ENCODE measurements at regions not wholly inside any gene's neighbourhood (a gene's known extent, or its start where the extent isn't known, plus 50 kb on each side); places are given as distances from the start of the nearest gene placed in this dataset.

DNA sequence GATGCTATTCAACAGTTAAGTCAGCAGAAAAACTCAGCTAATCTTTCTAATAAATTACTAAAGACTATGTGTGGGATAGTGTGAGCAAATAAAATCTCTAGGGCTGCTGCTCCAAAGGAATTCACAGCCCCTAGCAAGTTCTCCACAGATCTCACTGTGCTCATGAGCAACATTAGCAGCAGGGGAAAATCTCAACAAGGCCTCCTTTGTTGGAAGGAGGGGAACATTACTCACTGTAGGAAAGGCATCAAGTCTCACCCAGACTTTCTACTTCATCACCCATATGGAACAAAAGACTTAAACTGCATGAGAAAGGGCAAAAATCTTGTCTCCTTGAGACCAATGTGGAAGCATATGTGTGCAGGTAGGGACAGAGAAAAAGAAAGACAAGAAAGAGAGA is 726.4 kb upstream of the SLC35B3 start:
- Histone ChIP-seq H3K9ac (ENCODE audit: low read length) (no peak overlapping the region), H3K4me1 (ENCODE audit: control insufficient read depth, low read depth, low read length) (no peaks in the 10 kb centered on the region), H3K27ac (ENCODE audit: low read length) (no peak overlapping the region), H3K4me3 (ENCODE audit: low read length) (no peak overlapping the region), H3K36me3 (ENCODE audit: control insufficient read depth, low read depth, low read length) (no peaks in the 10 kb centered on the region), H3K9me3 (ENCODE audit: control insufficient read depth, low read depth, low read length) (no peaks in the 10 kb centered on the region), H3K27me3 (ENCODE audit: control insufficient read depth, insufficient read depth, low read length) (no peaks in the 10 kb centered on the region)

- no peaks in the 10 kb centered on the region for H3K27me3 ChIP-seq (ENCODE audit: control insufficient read depth, insufficient read depth, low read length)
- no peak overlapping the region for H3K4me3 ChIP-seq (ENCODE audit: low read length)
- no peak overlapping the region for H3K27ac ChIP-seq (ENCODE audit: low read length)
- no peak overlapping the region for H3K9ac ChIP-seq (ENCODE audit: low read length)
- no peaks in the 10 kb centered on the region for H3K9me3 ChIP-seq (ENCODE audit: control insufficient read depth, low read depth, low read length)
- no peaks in the 10 kb centered on the region for H3K4me1 ChIP-seq (ENCODE audit: control insufficient read depth, low read depth, low read length)
- H3K36me3 ChIP-seq (ENCODE audit: control insufficient read depth, low read depth, low read length) = no peaks in the 10 kb centered on the region
These were observed 723.7 kb upstream of the SLC35B3 start for GRCh38 chr6:9159051-9159450.

- no peaks in the 10 kb centered on the region for H3K9me3 ChIP-seq (ENCODE audit: control insufficient read depth, low read depth, low read length)
- H3K36me3 ChIP-seq (ENCODE audit: control insufficient read depth, low read depth, low read length) = no peaks in the 10 kb centered on the region
These were observed 720.5 kb upstream of the SLC35B3 start for GRCh38 chr6:9155836-9156235.

DNA sequence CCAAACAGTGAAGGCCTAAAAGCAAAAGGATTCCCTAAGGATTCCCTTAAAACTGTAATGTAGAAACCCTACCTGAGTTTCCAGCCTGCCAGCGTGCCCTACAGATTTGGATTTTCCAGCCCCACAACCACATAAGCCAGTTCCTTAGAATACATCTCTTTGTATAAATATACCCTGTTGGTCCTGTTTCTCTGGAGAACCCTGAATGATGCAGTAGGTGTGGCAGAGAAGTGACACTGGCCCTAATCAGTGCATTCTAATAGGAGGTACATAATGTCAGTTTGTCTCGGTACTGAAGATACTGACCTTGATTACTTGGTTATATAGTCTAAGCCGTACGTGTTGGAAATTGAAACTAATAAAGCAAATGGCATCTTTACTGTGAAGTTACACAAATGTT is 707.8 kb upstream of the SLC35B3 start:
- Histone ChIP-seq H3K4me3 (ENCODE audit: low read length) (no peak overlapping the region), H3K9ac (ENCODE audit: low read length) (no peak overlapping the region), H3K27ac (ENCODE audit: low read length) (no peak overlapping the region), H3K4me1 (ENCODE audit: control insufficient read depth, low read depth, low read length) (no peaks in the 10 kb centered on the region), H3K9me3 (ENCODE audit: control insufficient read depth, low read depth, low read length) (no peaks in the 10 kb centered on the region), H3K27me3 (ENCODE audit: control insufficient read depth, insufficient read depth, low read length) (no peaks in the 10 kb centered on the region), H3K36me3 (ENCODE audit: control insufficient read depth, low read depth, low read length) (no peaks in the 10 kb centered on the region)

More at GRCh38 chr6:9155836-9156235, 720.5 kb upstream of the SLC35B3 start:
- Histone ChIP-seq H3K27ac (ENCODE audit: low read length) (no peak overlapping the region), H3K9ac (ENCODE audit: low read length) (no peak overlapping the region), H3K27me3 (ENCODE audit: control insufficient read depth, insufficient read depth, low read length) (no peaks in the 10 kb centered on the region), H3K4me3 (ENCODE audit: low read length) (no peak overlapping the region), H3K4me1 (ENCODE audit: control insufficient read depth, low read depth, low read length) (no peaks in the 10 kb centered on the region)

DNA sequence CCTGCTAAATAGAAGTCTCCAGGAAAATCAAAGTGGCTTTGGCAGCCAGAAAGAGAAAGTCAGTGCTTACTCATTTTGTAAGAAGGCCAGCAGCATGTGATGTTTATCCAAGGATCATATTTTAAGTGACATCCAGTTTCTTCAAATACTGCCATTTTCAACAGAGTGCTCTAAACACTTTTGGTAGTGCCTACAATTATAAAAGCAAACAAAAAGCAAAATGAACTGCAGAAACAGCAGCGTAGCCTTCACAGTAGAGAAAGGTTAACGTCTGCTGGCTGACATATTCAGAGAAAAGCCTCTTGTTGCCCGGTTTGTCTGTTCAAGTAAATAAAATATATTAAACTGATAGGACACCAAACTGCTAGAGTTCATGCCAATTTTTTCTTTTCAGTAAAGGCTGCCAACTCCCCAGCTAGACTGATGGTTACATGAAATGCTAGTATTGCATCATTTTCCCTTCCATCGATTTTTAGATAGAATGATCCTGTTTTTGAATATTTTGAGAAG is 705.7 kb upstream of the SLC35B3 start:
- Histone ChIP-seq H3K9ac (ENCODE audit: low read length) (no peak overlapping the region), H3K36me3 (ENCODE audit: control insufficient read depth, low read depth, low read length) (no peaks in the 10 kb centered on the region), H3K27me3 (ENCODE audit: control insufficient read depth, insufficient read depth, low read length) (no peaks in the 10 kb centered on the region), H3K4me3 (ENCODE audit: low read length) (no peak overlapping the region), H3K4me1 (ENCODE audit: control insufficient read depth, low read depth, low read length) (no peaks in the 10 kb centered on the region), H3K9me3 (ENCODE audit: control insufficient read depth, low read depth, low read length) (no peaks in the 10 kb centered on the region), H3K27ac (ENCODE audit: low read length) (no peak overlapping the region)

DNA sequence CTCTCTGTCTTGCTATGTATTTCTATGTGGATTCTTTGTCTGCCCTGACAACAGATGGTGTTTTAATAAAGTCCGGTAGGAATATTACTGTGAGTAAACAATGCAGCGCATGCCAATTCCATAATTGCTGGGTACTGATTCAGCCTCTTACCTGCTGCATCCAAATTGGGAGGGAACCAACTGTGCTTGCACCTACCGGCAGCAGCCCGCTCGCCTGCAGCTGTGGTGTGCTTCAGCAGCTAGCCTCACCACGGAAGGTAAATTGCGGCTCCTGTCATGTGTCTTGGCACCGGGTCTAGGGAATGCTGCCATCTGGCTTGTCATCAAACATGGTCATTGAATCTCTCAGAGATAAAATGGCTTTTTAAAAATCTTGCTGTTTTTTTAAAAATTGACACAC is 704.8 kb upstream of the SLC35B3 start:
- H3K27ac ChIP-seq (ENCODE audit: low read length) = no peak overlapping the region
- no peak overlapping the region for H3K9ac ChIP-seq (ENCODE audit: low read length)
- H3K36me3 ChIP-seq (ENCODE audit: control insufficient read depth, low read depth, low read length) = no peaks in the 10 kb centered on the region
- no peaks in the 10 kb centered on the region for H3K9me3 ChIP-seq (ENCODE audit: control insufficient read depth, low read depth, low read length)
- H3K4me1 ChIP-seq (ENCODE audit: control insufficient read depth, low read depth, low read length) = no peaks in the 10 kb centered on the region
- no peaks in the 10 kb centered on the region for H3K27me3 ChIP-seq (ENCODE audit: control insufficient read depth, insufficient read depth, low read length)
- no peak overlapping the region for H3K4me3 ChIP-seq (ENCODE audit: low read length)

GRCh38 chr6:9139746-9140145 is 704.4 kb upstream of the SLC35B3 start:
- no peaks in the 10 kb centered on the region for H3K36me3 ChIP-seq (ENCODE audit: control insufficient read depth, low read depth, low read length)
- no peaks in the 10 kb centered on the region for H3K27me3 ChIP-seq (ENCODE audit: control insufficient read depth, insufficient read depth, low read length)
- H3K27ac ChIP-seq (ENCODE audit: low read length) = no peak overlapping the region
- H3K9ac ChIP-seq (ENCODE audit: low read length) = no peak overlapping the region
- H3K9me3 ChIP-seq (ENCODE audit: control insufficient read depth, low read depth, low read length) = no peaks in the 10 kb centered on the region
- no peak overlapping the region for H3K4me3 ChIP-seq (ENCODE audit: low read length)
- no peaks in the 10 kb centered on the region for H3K4me1 ChIP-seq (ENCODE audit: control insufficient read depth, low read depth, low read length)

DNA sequence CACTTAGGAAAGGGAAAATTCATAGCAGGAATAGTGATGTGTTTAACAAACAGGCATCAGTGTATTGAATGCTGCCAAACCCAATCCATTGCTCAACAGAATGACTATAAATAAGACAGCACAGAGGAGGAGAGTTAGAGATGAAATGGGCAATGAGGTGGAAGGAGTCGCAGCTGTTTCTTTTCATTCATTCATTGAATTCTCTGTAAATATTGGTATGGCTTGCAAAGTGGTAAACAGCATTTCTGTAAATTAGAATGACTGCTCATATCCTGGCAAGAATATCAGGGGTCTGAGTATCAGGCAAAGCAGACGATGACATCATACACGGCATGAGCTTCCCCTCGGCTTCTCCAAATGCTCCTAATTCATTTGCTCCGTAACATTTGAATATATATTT is 703.6 kb upstream of the SLC35B3 start:
- H3K36me3 ChIP-seq (ENCODE audit: control insufficient read depth, low read depth, low read length) = no peaks in the 10 kb centered on the region
- H3K27me3 ChIP-seq (ENCODE audit: control insufficient read depth, insufficient read depth, low read length) = no peaks in the 10 kb centered on the region
- no peak overlapping the region for H3K9ac ChIP-seq (ENCODE audit: low read length)
- no peaks in the 10 kb centered on the region for H3K9me3 ChIP-seq (ENCODE audit: control insufficient read depth, low read depth, low read length)
- no peaks in the 10 kb centered on the region for H3K4me1 ChIP-seq (ENCODE audit: control insufficient read depth, low read depth, low read length)
- H3K4me3 ChIP-seq (ENCODE audit: low read length) = no peak overlapping the region
- no peak overlapping the region for H3K27ac ChIP-seq (ENCODE audit: low read length)

DNA sequence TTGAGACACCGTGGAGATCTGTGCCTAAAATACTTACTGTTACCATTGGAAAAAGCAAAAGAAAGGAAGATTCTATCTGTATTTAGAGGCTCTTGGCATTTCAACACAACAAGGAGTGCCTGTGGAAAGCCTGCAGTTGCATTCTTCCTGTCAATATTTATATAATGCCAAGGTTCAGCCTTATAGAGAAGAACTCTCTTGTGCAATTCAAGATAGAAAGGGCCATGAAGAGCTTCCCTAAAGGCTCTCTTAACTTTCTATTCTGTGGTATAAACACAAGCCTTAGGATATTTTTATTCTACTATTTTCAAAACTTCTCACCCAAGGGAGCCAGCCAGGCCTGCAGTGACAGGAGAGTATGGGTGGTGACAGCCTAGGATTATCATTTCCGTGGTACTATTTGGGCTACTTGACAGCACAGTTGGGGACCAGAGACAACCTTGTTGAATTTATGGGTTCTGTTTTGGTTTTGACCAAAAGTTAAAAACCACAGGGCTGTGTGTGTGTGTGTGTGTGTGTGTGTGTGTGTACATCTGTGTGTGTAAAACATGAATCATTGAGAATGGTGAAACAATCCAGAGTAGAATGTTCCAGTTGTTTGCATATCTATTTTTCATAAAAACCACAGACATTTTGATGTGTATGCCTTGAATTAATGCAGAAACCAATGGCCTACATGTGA is 700.9 kb upstream of the SLC35B3 start:
- H3K27me3 ChIP-seq (ENCODE audit: control insufficient read depth, insufficient read depth, low read length) = no peaks in the 10 kb centered on the region
- no peaks in the 10 kb centered on the region for H3K4me1 ChIP-seq (ENCODE audit: control insufficient read depth, low read depth, low read length)
- no peaks in the 10 kb centered on the region for H3K9me3 ChIP-seq (ENCODE audit: control insufficient read depth, low read depth, low read length)
- H3K9ac ChIP-seq (ENCODE audit: low read length) = no peak overlapping the region
- H3K4me3 ChIP-seq (ENCODE audit: low read length) = no peak overlapping the region
- no peak overlapping the region for H3K27ac ChIP-seq (ENCODE audit: low read length)
- H3K36me3 ChIP-seq (ENCODE audit: control insufficient read depth, low read depth, low read length) = no peaks in the 10 kb centered on the region

DNA sequence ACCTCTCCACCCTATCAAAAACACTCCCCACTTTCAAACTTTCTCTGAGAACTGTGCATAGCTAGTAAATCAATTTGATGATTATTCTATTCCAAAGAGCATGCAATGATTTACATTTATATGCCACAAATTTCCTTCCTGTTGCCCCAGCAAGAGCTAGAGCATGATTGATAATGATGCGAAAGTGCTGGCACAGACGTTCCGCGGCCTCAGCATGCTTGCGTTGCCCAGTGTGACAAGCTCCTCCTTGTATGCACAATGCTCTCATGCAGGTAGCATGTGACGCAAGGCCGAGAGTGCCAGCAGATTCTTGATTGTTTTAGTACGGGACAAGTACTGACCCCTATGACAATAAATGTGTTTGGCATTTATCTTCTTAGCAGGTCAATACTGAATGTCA is 696.3 kb upstream of the SLC35B3 start:
- Histone ChIP-seq H3K27ac (ENCODE audit: low read length) (no peak overlapping the region), H3K36me3 (ENCODE audit: control insufficient read depth, low read depth, low read length) (no peaks in the 10 kb centered on the region), H3K4me3 (ENCODE audit: low read length) (no peak overlapping the region), H3K9ac (ENCODE audit: low read length) (no peak overlapping the region), H3K9me3 (ENCODE audit: control insufficient read depth, low read depth, low read length) (no peaks in the 10 kb centered on the region), H3K27me3 (ENCODE audit: control insufficient read depth, insufficient read depth, low read length) (no peaks in the 10 kb centered on the region), H3K4me1 (ENCODE audit: control insufficient read depth, low read depth, low read length) (no peaks in the 10 kb centered on the region)

DNA sequence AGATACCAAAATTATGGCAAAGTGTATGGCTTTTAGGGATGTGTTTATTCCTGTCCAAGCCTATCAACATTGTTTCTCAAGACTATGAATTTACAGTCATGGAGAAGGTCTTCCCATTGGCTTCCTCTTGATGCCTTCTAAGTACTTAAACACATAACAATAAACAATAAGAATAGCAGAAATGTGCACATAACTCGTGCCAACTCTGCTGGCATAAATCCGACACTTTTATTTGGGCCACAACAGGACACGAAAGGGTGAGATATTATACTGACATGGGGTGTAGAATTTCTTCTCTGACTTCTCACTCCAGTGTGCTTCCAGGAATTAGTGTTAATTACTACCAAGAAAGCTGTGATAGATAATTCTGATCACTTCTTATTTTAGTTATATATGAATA is 695.9 kb upstream of the SLC35B3 start:
- Histone ChIP-seq H3K9ac (ENCODE audit: low read length) (no peak overlapping the region), H3K4me1 (ENCODE audit: control insufficient read depth, low read depth, low read length) (no peaks in the 10 kb centered on the region), H3K27me3 (ENCODE audit: control insufficient read depth, insufficient read depth, low read length) (no peaks in the 10 kb centered on the region), H3K9me3 (ENCODE audit: control insufficient read depth, low read depth, low read length) (no peaks in the 10 kb centered on the region), H3K4me3 (ENCODE audit: low read length) (no peak overlapping the region), H3K36me3 (ENCODE audit: control insufficient read depth, low read depth, low read length) (no peaks in the 10 kb centered on the region), H3K27ac (ENCODE audit: low read length) (no peak overlapping the region)

DNA sequence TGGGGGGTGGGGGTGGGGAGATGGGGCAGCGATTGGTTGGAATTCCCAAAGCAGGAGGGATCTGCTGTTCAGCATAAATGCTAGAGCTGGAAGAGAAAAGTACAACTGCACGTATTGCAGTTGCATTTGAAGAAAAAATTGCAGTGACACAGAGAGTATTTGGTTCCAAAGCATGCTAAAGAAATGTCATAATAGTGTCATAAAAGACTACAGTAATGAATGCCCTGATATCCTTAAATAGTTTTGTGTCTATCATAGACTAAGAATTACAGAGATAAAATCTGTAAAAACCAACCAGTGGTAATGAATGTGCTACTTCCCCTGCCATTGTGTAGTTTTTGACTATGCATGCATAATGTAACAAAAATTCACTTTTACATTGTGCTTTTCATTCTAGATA is 693.6 kb upstream of the SLC35B3 start:
- no peak overlapping the region for H3K4me3 ChIP-seq (ENCODE audit: low read length)
- no peaks in the 10 kb centered on the region for H3K36me3 ChIP-seq (ENCODE audit: control insufficient read depth, low read depth, low read length)
- H3K27me3 ChIP-seq (ENCODE audit: control insufficient read depth, insufficient read depth, low read length) = no peaks in the 10 kb centered on the region
- no peak overlapping the region for H3K27ac ChIP-seq (ENCODE audit: low read length)
- H3K9me3 ChIP-seq (ENCODE audit: control insufficient read depth, low read depth, low read length) = no peaks in the 10 kb centered on the region
- H3K9ac ChIP-seq (ENCODE audit: low read length) = no peak overlapping the region
- no peaks in the 10 kb centered on the region for H3K4me1 ChIP-seq (ENCODE audit: control insufficient read depth, low read depth, low read length)

All from iPS-18a (cell line).